HepG2 (cell line): ENCODE measurements at regions not wholly inside any gene's neighbourhood (a gene's known extent, or its start where the extent isn't known, plus 50 kb on each side); places are given as distances from the start of the nearest gene placed in this dataset.

Experiments used
- ATAC-seq: fragments of 200-7000 bp; cut with Tn5 transposase; 3 replicates; pipeline ENCODE4 v1.9.1; 2020; ENCODE audit warnings: mild to moderate bottlenecking, moderate library complexity
- BruUV-seq: library from RNA; stranded (reverse); fragments of 400-500 nt; replicated peaks from 2 replicates; lab custom pipeline; 2021; lab: Mats Ljungman, UMichigan
- CTCF ChIA-PET: fragments of 300-600 bp; formaldehyde crosslinking; extraction: SDS; loops from one replicate; lab custom pipeline; 2021; ENCODE audit warnings: low total read pairs, inconsistent platforms, low intra/inter-chr PET ratio; lab: Yijun Ruan, JAX
- POLR2A ChIA-PET: fragments of 350-600 bp; sonication (Branson Sonifier 250); formaldehyde crosslinking; loops from one replicate; lab custom pipeline; 2020; ENCODE audit warnings: antibody characterized with exemption, inconsistent platforms; lab: Yijun Ruan, JAX
- DNase-seq: peaks from one replicate; pipeline ENCODE4 v3.0.0-alpha.2; 2015; ENCODE audit warnings: low spot score
- FAIRE-seq: peaks from 3 replicates; lab custom pipeline; 2011; peaks lifted over from hg19 to GRCh38; lab: Jason Lieb, UNC
- H2AFZ ChIP-seq: one replicate; pipeline ENCODE4 v1.6.1; 2011; ENCODE audit warnings: low read length, inconsistent platforms
- H3K27ac ChIP-seq: fragments of 300-600 bp; 3 replicates; pipeline ENCODE4 v1.8.0; 2011; ENCODE audit warnings: mixed run types, mild to moderate bottlenecking, mixed read lengths, low read length, inconsistent platforms; ENCODE audit not compliant: insufficient read depth; ENCODE audit errors: extremely low read length
- H3K27me3 ChIP-seq, 2 experiments: fragments of 200-600 bp in 1 of 2; 2 replicates in 1 of 2; 3 replicates in 1 of 2; pipeline versions ENCODE4 v1.6.0 to v1.8.0; 2011; ENCODE audit warnings: low read length in 2 of 2, mild to moderate bottlenecking in 2 of 2, moderate library complexity in 2 of 2, inconsistent platforms in 1 of 2; ENCODE audit not compliant: insufficient read depth in 2 of 2, control insufficient read depth in 1 of 2
- H3K36me3 ChIP-seq, 2 experiments: fragments of 200-600 bp in 1 of 2; replicated peaks in 1 of 2; 2 replicates in 1 of 2; 3 replicates in 1 of 2; pipeline versions ENCODE4 v1.5.1 to v1.8.0; 2011; ENCODE audit warnings: low read length in 2 of 2, inconsistent platforms in 1 of 2; ENCODE audit not compliant: insufficient read depth in 2 of 2, control insufficient read depth in 1 of 2
- H3K4me1 ChIP-seq: 2 replicates; pipeline ENCODE4 v1.5.1; 2012; ENCODE audit warnings: low read length, inconsistent platforms; ENCODE audit not compliant: insufficient read depth
- H3K4me2 ChIP-seq: 2 replicates; pipeline ENCODE4 v1.6.0; 2011; ENCODE audit warnings: low read depth, low read length, inconsistent platforms
- H3K4me3 ChIP-seq, 3 experiments: fragments of 200-600 bp in 1 of 3; sonication (generic), shearing (Covaris generic) in 1 of 3; replicated peaks in 1 of 3; 2 replicates each; pipeline ENCODE4 v1.5.1; 2011 to 2016; ENCODE audit warnings: low read length in 3 of 3, inconsistent platforms in 2 of 3, low read depth in 2 of 3, mild to moderate bottlenecking in 2 of 3, control low read depth in 1 of 3, mixed read lengths in 1 of 3; ENCODE audit not compliant: insufficient read depth in 1 of 3
- H3K79me2 ChIP-seq: one replicate; pipeline ENCODE4 v1.6.1; 2011; ENCODE audit warnings: low read length, inconsistent platforms; ENCODE audit not compliant: insufficient read depth
- H3K9ac ChIP-seq: 2 replicates; pipeline ENCODE4 v1.6.0; 2011; ENCODE audit warnings: mild to moderate bottlenecking, low read depth, low read length, inconsistent platforms; ENCODE audit not compliant: insufficient read depth
- H3K9me3 ChIP-seq: 2 replicates; pipeline ENCODE4 v1.5.1; 2012; ENCODE audit warnings: mild to moderate bottlenecking, low read length
- H4K20me1 ChIP-seq: 2 replicates; pipeline ENCODE4 v1.6.0; 2011; ENCODE audit warnings: inconsistent platforms, mild to moderate bottlenecking, low read length, moderate library complexity; ENCODE audit not compliant: insufficient read depth
- ARID5B ChIP-seq: IDR thresholded peaks from 2 replicates; pipeline ENCODE4 v1.4.0; 2020; ENCODE audit warnings: mild to moderate bottlenecking, missing genetic modification reagents
- ATAD3A ChIP-seq: sonication (generic); formaldehyde crosslinking; IDR thresholded peaks from 2 replicates; pipeline ENCODE4 v1.4.0; 2020; ENCODE audit warnings: missing genetic modification reagents
- HDAC1 ChIP-seq: sonication (generic); formaldehyde crosslinking; IDR thresholded peaks from 2 replicates; pipeline ENCODE4 v1.5.1; 2020; ENCODE audit warnings: mild to moderate bottlenecking, missing genetic modification reagents
- HOXA5 ChIP-seq: sonication (generic); formaldehyde crosslinking; IDR thresholded peaks from 2 replicates; pipeline ENCODE4 v1.4.0; 2020; ENCODE audit warnings: missing genetic modification reagents
- MED1 ChIP-seq: sonication (generic); formaldehyde crosslinking; IDR thresholded peaks from 2 replicates; pipeline ENCODE4 v1.4.0; 2020; ENCODE audit warnings: missing genetic modification reagents
- NFKBIZ ChIP-seq: IDR thresholded peaks from 2 replicates; pipeline ENCODE4 v1.6.1; 2018; ENCODE audit warnings: missing genetic modification reagents, missing compliant biosample characterization
- NKX3-1 ChIP-seq: sonication (generic); formaldehyde crosslinking; IDR thresholded peaks from 2 replicates; pipeline ENCODE4 v1.5.0; 2020; ENCODE audit warnings: missing genetic modification reagents
- SRSF4 ChIP-seq: fragments of 200-400 bp; formaldehyde crosslinking; IDR thresholded peaks from one replicate; pipeline ENCODE4 v1.6.1; 2018; ENCODE audit warnings: mild to moderate bottlenecking, low read depth, low read length, moderate library complexity; ENCODE audit not compliant: poor library complexity, severe bottlenecking
- ZNF354B ChIP-seq: sonication (generic); formaldehyde crosslinking; IDR thresholded peaks from 2 replicates; pipeline ENCODE4 v1.8.0; 2022; ENCODE audit warnings: mild to moderate bottlenecking, missing genetic modification reagents
- ZNF616 ChIP-seq: sonication (generic); formaldehyde crosslinking; IDR thresholded peaks from 2 replicates; pipeline ENCODE4 v1.5.0; 2020; ENCODE audit warnings: low read depth, mild to moderate bottlenecking, missing genetic modification reagents
- ZNF639 ChIP-seq: conservative IDR thresholded peaks from 2 replicates; pipeline ENCODE4 v1.6.1; 2018; ENCODE audit warnings: missing genetic modification reagents
- ZSCAN9 ChIP-seq: IDR thresholded peaks from 2 replicates; pipeline ENCODE4 v1.6.1; 2016; ENCODE audit warnings: borderline replicate concordance
- ZZZ3 ChIP-seq: sonication (generic); formaldehyde crosslinking; IDR thresholded peaks from 2 replicates; pipeline ENCODE4 v1.4.0; 2020; ENCODE audit warnings: missing genetic modification reagents, mild to moderate bottlenecking, borderline replicate concordance
- in situ Hi-C: cut with HindIII; loops from 2 replicates; pipeline ENCODE4 v1.10.0; 2017; ENCODE audit warnings: low pct_unique_long_range_greater_than_20kb; ENCODE audit not compliant: extremely low pct_ligation_motif_present
- intact Hi-C: fragments of 100-400 bp; cut with micrococcal nuclease; formaldehyde crosslinking; loops from one replicate; pipeline ENCODE4 v1.10.0; 2022; ENCODE audit not compliant: unreplicated experiment
- TF ChIP-seq, protein P1 (sequence below): IDR thresholded peaks from 2 replicates; pipeline ENCODE4 v1.6.1; 2016; ENCODE audit warnings: missing compliant biosample characterization, missing genetic modification reagents, borderline replicate concordance
- TF ChIP-seq, protein P2 (sequence below): sonication (generic); formaldehyde crosslinking; conservative IDR thresholded peaks from 2 replicates; pipeline ENCODE4 v1.8.1; 2023; ENCODE audit warnings: missing genetic modification reagents
- TF ChIP-seq, protein P3 (sequence below): sonication (generic); formaldehyde crosslinking; IDR thresholded peaks from 2 replicates; pipeline ENCODE4 v1.5.1; 2020; ENCODE audit warnings: mild to moderate bottlenecking, missing genetic modification reagents, moderate library complexity

- DNase-seq (no peak), ATAC-seq (no peak), FAIRE-seq (no peak)
- no peaks in the 10 kb centered on the region for H3K79me2 ChIP-seq
- ChIA-PET CTCF (no interaction called here), POLR2A (no interaction called here)
- H2AFZ ChIP-seq, result no peak overlapping the region
- H3K36me3 ChIP-seq, result no peaks in the 10 kb centered on the region
- H3K4me2 ChIP-seq, result no peak overlapping the region
- no TSS peak for BruUV-seq
- no peaks in the 10 kb centered on the region for H3K27me3 ChIP-seq
- H3K9me3 ChIP-seq, result no peaks in the 10 kb centered on the region
- H3K4me3 ChIP-seq, result no peak overlapping the region
- TF ChIP-seq, protein P1, sequence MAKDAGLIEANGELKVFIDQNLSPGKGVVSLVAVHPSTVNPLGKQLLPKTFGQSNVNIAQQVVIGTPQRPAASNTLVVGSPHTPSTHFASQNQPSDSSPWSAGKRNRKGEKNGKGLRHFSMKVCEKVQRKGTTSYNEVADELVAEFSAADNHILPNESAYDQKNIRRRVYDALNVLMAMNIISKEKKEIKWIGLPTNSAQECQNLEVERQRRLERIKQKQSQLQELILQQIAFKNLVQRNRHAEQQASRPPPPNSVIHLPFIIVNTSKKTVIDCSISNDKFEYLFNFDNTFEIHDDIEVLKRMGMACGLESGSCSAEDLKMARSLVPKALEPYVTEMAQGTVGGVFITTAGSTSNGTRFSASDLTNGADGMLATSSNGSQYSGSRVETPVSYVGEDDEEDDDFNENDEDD, result no peak
- no peak for TF ChIP-seq SRSF4
- no peak for TF ChIP-seq ZSCAN9 (CRISPR knock-in tag)
- no peak for TF ChIP-seq ARID5B (CRISPR knock-in tag)
- TF ChIP-seq HDAC1 (CRISPR knock-in tag), result no peak
- TF ChIP-seq, protein P2, sequence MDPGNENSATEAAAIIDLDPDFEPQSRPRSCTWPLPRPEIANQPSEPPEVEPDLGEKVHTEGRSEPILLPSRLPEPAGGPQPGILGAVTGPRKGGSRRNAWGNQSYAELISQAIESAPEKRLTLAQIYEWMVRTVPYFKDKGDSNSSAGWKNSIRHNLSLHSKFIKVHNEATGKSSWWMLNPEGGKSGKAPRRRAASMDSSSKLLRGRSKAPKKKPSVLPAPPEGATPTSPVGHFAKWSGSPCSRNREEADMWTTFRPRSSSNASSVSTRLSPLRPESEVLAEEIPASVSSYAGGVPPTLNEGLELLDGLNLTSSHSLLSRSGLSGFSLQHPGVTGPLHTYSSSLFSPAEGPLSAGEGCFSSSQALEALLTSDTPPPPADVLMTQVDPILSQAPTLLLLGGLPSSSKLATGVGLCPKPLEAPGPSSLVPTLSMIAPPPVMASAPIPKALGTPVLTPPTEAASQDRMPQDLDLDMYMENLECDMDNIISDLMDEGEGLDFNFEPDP (CRISPR knock-in tag), result no peak
- no peak for TF ChIP-seq ZNF354B
- no peak for TF ChIP-seq ZZZ3
- no peak for TF ChIP-seq ZNF639 (CRISPR knock-in tag)
- no peak for TF ChIP-seq MED1 (CRISPR knock-in tag)
- TF ChIP-seq HOXA5 (CRISPR knock-in tag), result no peak
- no peak for TF ChIP-seq ZNF616 (CRISPR knock-in tag)
- TF ChIP-seq, protein P3, sequence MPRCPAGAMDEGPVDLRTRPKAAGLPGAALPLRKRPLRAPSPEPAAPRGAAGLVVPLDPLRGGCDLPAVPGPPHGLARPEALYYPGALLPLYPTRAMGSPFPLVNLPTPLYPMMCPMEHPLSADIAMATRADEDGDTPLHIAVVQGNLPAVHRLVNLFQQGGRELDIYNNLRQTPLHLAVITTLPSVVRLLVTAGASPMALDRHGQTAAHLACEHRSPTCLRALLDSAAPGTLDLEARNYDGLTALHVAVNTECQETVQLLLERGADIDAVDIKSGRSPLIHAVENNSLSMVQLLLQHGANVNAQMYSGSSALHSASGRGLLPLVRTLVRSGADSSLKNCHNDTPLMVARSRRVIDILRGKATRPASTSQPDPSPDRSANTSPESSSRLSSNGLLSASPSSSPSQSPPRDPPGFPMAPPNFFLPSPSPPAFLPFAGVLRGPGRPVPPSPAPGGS (CRISPR knock-in tag), result no peak
- TF ChIP-seq ATAD3A (CRISPR knock-in tag), result no peak
- TF ChIP-seq NKX3-1, result no peak
- no peak for TF ChIP-seq NFKBIZ (CRISPR knock-in tag)
- H4K20me1 ChIP-seq, result no peaks in the 10 kb centered on the region
- H3K4me1 ChIP-seq, result no peaks in the 10 kb centered on the region
- H3K27ac ChIP-seq, result no peak overlapping the region
- intact Hi-C loops (no loop called here), in situ Hi-C loops (no loop called here)
- no peak overlapping the region for H3K9ac ChIP-seq
These were observed 373.3 kb downstream of the RBM43 start for GRCh38 chr2:150888337-150888736.
